HG02870 (cell line): ENCODE measurements at regions not wholly inside any gene's neighbourhood (a gene's known extent, or its start where the extent isn't known, plus 50 kb on each side); places are given as distances from the start of the nearest gene placed in this dataset.
"Not testable (repeated sequence)": the region's sequence is repeated elsewhere in the genome, so short reads cannot be mapped to it uniquely, and the experiment has no call there.

ENCODE experiments used
- ATAC-seq: cut with Tn5 transposase; IDR thresholded peaks from one replicate; pipeline ENCODE4 v1.9.1; 2021; ENCODE audit warnings: mild to moderate bottlenecking, moderate library complexity; ENCODE audit not compliant: unreplicated experiment

DNA sequence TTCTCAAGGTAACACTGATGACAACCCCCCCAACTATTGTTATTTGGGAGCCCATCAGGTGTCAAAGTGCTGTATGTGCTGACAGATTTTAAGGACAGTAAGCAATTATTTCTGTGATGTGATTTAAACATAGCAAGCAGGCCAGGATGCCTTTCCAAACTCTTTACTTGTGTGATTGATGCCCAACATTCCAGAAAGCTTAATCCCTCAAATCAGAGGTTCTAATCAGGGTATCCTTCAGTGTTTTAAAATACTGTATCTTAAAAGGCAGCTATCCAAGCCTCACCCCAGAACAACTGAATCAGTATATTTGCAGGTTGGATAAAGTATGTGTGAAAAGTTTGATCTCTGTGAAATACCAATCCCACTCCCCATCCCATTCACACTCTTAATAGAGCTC, 119.7 kb downstream of the GASK1B start:
- no peak for ATAC-seq

DNA sequence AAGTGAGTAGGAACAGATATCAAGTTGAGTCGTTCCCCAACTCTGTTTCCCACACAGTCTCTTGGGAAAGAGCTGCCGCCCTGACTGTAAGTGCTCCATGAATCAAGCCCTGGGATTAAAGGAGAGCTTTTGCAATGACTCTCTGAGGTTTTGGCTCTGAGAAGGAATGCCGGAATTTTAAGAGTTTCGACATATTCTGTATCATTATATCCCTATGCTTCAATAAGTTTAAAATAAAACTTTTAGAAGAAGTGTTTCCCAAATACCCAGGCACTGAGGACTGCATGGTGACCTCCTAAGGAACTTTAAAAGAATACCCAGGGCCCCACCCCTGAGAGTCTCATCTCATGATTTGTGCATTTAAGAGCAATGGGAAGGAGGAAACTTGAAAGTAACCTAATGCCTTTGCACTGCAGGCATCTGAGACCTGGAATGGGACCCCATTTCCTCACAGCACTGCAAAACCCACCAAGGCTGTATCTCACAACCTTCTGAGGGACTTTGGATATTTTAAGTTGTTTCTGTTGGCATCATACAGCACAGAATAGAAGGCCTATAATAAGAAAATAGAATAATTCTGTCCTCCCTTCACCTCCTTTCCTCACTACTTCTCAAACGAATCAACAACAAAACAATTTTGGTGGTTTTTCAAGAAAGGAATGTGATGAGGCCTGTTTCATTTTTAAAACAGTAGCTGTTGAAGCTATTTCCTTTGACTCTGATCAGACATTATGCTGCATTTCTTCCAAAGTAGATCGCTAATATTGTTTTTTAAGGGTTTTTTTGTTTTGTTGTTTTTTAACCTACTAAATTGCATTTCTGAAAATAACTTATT, 121.2 kb downstream of the GASK1B start:
- ATAC-seq = no peak

- no peak for ATAC-seq
These were observed 121.9 kb downstream of the GASK1B start for GRCh38 chr4:158050942-158051341.

DNA sequence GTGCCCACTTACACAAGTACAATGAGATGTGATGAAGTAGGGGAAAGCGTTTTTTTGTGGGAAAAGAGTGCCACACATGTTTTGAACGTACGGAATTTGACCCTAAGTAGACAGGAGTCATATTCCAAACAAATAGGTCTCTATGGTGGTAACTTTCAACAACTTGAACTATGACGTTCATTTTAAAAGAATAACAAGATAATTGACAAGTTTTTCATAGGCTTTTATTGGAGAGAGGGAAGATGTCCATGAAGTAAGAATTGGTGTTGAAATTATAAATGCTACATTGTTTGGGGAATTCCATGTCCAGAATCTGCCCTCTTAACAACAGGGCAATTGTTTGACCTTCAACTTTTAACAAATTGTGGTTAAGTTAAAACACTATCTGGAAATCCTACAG, 126.5 kb downstream of the GASK1B start:
- ATAC-seq = no peak

DNA sequence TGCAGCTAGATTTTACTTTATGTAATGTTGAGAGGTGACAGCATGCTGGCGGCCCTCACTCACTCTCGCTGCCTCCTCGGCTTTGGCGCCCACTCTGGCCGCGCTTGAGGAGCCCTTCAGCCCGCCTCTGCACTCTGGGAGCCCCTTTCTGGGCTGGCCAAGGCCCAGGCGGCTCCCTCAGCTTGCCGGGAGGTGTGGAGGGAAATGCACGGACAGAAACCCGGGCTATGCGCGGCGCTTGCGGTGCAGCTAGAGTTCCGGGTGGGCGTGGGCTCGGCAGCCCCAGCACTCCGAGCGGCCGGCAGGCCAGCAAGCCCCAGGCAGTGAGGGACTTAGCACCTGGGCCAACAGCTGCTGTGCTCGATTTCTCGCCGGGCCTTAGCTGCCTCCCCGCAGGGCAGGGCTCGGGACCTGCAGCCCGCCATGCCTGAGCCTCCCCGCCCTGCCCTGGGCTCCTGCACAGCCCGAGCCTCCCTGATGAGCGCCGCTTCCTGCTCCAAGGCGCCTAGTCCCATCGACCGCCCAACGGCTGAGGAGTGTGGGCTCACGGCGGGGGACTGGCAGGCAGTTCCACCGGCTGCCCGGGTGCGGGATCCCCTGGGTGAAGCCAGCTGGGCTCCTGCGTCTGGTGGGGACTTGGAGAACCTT, 128.7 kb downstream of the GASK1B start:
- ATAC-seq = no peak

DNA sequence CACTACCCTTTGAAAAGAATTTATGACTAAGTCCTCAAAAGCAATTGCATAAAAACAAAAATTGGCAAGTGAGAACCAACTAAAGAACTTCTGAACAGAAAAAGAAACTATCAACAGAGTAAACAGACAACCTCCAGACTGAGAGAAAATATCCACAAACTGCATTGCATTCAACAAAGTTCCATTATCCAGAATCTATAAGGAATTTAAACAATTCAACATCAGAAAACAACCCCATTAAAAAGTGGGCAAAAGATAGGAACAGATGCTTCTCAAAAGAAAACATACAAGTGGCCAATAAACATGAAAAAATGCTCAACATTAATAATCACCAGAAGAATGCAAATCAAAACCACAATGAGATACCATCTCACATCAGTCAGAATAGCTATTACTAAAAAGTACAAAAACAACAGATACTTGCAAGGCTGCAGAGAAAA, 130.2 kb downstream of the GASK1B start:
- no peak for ATAC-seq

GRCh38 chr4:158038718-158039117, 134.1 kb downstream of the GASK1B start:
- ATAC-seq = no peak

- ATAC-seq = no peak
These were observed 135.8 kb downstream of the GASK1B start for GRCh38 chr4:158036998-158037397.

DNA sequence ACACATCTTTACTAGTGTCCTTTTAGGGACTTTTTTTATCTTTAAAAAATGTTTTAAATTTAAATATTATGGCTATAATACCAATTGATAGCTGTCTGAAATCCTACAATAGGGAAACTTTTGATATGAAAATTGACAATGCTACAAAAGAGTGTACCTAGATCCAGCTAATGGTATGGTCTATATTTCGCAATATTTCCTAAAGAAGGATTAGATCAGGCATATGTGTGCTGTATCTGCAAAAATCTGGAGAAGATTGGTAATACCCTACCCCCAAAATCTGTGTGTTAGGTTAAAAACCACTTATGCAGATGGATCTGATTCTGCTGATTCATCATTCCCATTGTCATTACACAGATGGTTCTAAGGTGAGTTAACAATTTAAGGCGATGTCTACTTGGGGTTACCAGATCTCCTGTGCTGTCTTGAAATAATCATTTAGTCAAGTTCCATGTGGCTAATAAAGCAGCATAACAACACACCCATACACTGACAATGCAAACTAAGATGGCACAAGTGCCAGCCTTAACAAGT, 137.1 kb downstream of the GASK1B start:
- no peak for ATAC-seq

GRCh38 chr4:158033416-158034120, 139.3 kb downstream of the GASK1B start:
- ATAC-seq = no peak

DNA sequence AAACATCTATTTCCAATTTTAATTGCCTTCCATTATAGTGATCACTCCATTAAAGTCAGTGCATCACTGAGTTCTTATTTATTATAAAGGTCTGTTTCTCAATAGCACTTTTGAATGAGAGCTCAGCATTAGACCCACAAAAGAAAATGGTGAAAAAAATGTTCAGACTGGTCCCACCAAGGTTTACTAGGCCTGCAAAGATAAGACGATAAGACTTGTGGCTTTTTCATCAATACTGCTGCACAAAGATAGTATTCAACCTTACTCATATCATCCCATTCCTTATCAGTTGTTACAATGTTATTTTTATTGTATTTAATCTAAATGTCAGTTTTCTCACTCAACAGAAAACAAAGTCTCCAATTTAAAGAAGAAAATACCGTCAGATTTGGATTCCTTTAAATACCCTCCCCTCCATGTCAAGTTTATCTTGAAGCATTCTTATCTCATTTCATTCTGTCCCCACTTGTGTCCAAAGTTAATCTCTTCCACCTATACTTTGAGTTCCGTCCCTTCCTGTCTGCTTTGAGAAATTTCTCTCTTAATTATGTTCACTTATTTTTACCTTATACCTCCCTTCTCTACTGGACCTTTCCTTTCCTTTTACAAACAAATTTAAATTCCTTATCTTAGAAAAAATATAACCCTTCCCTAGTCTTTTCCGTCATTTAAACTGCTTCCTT, 140.0 kb downstream of the GASK1B start:
- no peak for ATAC-seq

DNA sequence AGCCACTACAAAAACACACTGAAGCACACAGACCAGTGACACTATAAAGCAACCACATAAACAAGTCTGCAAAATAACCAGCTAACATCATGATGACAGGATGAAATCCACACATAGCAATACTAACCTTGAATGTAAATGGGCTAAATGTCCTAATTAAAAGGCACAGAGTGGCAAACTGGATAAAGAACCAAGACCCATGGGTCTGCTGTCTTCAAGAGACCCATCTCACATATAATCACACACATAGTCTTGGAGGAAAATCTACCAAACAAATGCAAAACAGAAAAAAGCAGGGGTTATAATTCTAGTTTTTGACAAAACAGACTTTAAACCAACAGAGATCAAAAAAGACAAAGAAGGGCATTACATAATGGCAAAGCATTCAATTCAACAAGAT, 144.4 kb downstream of the GASK1B start:
- ATAC-seq = not testable (repeated sequence)

DNA sequence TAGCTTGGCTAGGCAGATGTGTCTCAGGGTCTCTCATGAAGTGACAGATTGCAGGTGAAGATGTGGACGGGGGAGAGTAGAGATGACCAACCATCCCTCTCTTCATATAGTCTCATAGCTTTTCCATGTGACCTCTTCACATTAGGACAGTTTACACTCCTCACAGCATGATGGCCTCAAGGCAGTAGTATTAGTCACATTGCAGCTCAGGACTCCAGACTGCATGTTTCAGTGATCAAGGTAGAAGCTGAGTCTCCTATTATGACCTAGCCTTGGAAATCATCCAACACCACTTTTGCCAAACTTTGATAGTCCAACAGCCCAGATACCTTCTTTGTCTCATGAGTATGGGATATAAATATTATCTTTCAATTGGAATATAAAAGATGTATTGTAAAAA, 147.7 kb downstream of the GASK1B start:
- ATAC-seq = no peak

DNA sequence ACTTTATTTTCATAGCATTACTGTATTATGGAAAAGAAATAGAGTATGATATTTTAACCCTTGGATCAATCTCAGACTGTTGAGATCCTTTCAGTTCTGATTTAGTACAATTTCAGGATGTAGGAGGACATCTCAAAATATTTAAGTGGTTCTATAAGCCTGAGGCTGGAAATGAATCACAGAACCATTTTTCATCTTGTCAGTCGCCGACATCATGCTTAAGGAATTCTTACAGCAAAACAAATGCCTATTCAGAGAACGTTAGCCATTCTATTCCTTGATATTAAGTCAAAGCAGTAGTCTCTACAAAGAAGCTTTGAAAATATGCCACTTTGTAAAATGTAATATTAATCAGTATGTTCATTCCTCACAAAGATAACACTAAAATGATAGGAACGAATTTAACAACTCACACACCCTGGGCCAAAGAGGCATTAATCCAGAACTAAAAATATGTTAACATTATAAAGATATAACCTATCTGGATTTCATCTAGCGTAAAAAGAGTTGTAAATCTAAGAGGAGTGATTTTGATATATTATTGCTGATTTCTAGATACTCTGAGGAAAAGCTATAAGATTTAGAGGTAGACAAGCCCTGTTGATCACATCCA, 152.0 kb downstream of the GASK1B start:
- no peak for ATAC-seq

DNA sequence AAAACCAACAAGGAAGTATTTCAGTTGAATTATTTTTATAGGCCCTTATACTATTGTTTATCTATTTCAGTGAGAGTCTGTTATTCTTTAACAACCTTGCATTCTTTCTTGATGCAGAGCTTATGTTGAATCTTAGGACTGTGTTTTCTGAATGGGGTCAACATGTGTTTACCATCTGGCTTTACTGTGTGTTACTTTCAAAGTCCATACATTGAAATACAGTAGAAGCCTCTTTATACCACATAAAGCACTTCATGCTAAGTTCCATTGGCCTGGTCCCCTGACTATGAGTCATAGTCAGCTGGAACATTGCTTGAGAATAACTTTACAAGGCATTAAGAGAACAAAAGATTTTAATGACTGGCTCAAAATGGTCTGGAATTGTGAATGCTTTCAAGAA, 152.6 kb downstream of the GASK1B start:
- no peak for ATAC-seq

DNA sequence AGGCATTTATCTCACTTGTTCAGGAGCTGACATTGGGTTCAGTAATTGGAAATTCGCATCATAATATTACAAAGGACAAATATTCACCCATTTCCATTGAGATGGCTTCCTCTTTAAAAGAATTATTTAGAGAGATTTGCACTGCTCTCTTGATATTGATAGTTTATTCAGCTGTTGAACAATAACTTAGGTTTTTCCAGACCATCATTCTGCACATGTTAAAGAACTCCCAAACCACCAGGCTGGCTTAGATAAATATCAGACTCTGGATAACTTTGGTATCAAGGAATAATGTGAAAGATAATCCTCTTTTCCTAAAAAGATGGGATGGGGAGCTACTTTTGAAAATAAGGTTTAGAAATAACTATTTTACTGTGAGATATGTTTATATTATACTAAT, 154.0 kb downstream of the GASK1B start:
- no peak for ATAC-seq

GRCh38 chr4:158018221-158018830, 154.5 kb downstream of the GASK1B start:
- no peak for ATAC-seq

DNA sequence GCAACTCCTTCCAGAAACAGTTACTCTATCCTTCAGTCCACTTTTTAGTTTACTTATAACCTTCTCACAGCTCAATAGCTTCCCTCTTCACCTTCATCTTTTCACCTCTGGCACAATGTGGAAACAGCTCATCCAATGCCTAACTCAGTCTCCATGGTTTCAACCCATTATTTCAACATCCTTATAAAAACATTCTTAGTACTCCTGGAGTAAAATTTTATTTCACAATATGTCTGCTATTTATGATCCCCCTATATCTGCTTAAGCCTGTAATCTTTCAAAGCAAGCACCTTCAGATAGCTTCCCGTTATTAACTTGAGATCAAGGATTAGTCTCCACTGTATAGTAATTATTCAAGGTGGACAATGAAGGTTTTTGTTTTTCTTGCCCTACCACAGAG, 156.3 kb downstream of the GASK1B start:
- no peak for ATAC-seq

DNA sequence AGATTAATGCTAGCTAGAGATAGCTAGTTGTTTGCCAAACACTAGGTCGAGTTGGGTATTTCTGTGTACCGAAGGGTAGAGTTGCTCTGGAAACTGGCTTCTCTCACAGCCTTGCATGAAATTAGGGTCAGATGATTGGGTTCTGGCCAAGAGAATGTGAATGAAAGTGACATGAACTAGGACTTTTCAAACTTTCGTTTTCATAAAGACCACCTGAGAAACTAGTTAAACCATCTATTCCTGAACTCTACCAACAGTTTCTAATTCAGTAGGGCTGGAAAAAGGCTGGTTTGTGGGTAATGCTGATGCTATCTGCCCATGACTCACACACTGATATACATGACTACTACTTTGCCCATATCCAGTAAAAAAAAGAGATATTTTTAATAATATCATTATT, 157.6 kb downstream of the GASK1B start:
- ATAC-seq = no peak

GRCh38 chr4:158013858-158014257, 159.0 kb downstream of the GASK1B start:
- ATAC-seq = no peak
